SK-N-MC (cell line): ENCODE measurements at regions not wholly inside any gene's neighbourhood (a gene's known extent, or its start where the extent isn't known, plus 50 kb on each side); places are given as distances from the start of the nearest gene placed in this dataset.

Experiments
- EZH2 ChIP-seq: fragments of 200-600 bp; sonication (generic); IDR thresholded peaks from one replicate; pipeline ENCODE4 v1.6.1; 2017; ENCODE audit warnings: antibody characterized with exemption
- FOXP2 ChIP-seq: optimal IDR thresholded peaks from 2 replicates; pipeline ENCODE3; 2011; ENCODE audit warnings: mild to moderate bottlenecking, moderate library complexity; ENCODE audit not compliant: insufficient read depth; ENCODE audit errors: extremely low read length, control extremely low read depth
- POLR2AphosphoS5 ChIP-seq: IDR thresholded peaks from 2 replicates; pipeline ENCODE4 v1.6.1; 2012; ENCODE audit warnings: mild to moderate bottlenecking, low read depth, low read length, borderline replicate concordance

- TF ChIP-seq EZH2 = no peak
- TF ChIP-seq POLR2AphosphoS5 = no peak
- no peak for TF ChIP-seq FOXP2
Measured at GRCh38 chr7:156101355-156101754, 289.1 kb upstream of the SHH start.
